ENCODE measurements at regions not wholly inside any gene's neighbourhood (a gene's known extent, or its start where the extent isn't known, plus 50 kb on each side); places are given as distances from the start of the nearest gene placed in this dataset.
"Not testable (repeated sequence)": the region's sequence is repeated elsewhere in the genome, so short reads cannot be mapped to it uniquely, and the experiment has no call there.

DNA sequence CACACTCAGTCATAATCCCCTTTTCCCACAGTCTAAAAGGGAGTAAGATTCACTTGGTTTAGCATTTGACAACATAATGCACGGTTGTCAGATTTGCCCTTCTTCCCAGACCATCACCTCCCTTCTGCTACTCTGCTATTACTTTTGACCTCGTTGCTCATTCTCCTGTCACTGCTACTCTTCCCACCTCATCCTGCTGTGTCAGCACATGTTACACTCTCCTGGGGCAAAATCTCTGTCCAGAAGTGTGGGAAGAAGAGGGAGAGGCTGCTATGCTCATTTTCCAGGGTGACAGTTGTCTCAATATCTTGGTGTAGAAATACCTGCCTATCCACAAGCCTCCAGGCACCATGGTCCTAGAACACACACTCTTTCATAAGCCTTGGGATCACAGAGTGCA lies 449.9 kb upstream of the PIK3R1 start:
- no peak for DNase-seq (ENCODE audit: extremely low read depth in 1 of 11, low read depth in 9 of 11, low spot score in 4 of 11)

DNA sequence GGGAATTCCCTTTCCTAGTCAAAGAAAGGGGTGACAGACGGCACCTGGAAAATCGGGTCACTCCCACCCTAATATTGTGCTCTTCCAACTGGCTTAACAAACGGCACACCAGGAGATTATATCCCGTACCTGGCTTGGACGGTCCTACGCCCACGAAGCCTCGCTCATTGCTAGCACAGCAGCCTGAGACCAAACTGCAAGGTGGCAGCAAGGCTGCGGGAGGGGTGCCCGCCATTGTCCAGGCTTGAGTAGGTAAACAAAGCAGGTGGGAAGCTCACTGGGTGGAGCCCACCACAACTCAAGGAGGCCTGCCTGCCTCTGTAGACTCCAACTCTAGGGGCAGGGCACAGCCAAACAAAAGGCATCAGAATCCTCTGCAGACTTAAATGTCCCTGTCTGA lies 457.8 kb upstream of the PIK3R1 start:
- not testable (repeated sequence) for DNase-seq (ENCODE audit: extremely low read depth in 1 of 11, low read depth in 9 of 11, low spot score in 4 of 11)

DNA sequence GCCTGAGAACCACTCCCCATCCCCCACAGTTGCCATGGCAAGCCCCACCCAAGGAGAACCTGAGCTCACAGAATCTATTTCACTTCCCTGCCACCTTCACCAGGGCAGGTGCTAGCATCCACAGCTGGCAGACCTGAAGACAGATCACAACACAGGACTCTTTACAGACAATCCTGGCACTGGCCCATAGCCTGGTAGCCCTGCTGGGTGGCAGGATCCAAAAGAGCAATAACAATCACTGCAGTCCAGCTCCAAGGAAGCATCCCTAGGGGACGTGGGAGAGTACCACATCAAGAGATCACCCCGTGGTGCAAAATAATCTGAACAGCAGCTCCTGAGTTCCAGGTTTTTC lies 463.2 kb upstream of the PIK3R1 start:
- DNase-seq (ENCODE audit: extremely low read depth in 1 of 11, low read depth in 9 of 11, low spot score in 4 of 11) = no peak

DNA sequence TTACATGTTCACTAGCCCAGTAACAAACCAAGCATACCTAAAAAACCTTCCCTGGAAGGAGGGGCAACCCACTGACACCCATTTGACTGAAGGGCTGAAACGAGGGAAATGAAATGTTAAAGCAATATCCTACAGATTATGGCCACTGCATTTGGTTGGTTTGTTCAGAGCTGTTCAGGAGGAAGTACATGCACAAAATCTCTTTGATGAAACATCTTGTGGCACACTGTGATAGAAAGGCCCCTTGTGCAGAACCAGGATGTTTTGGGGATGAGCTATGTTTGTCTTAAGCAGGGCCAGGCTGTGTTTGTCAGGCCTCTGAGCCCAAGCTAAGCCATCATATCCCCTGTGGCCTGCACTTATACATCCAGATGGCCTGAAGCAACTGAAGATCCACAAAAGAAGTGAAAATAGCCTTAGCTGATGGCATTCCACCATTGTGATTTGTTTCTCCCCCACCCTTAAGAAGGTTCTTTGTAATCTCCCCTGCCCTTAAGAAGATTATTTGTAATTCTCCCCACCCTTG lies 467.3 kb upstream of the PIK3R1 start:
- no peak for DNase-seq (ENCODE audit: extremely low read depth in 1 of 11, low read depth in 9 of 11, low spot score in 4 of 11)

DNA sequence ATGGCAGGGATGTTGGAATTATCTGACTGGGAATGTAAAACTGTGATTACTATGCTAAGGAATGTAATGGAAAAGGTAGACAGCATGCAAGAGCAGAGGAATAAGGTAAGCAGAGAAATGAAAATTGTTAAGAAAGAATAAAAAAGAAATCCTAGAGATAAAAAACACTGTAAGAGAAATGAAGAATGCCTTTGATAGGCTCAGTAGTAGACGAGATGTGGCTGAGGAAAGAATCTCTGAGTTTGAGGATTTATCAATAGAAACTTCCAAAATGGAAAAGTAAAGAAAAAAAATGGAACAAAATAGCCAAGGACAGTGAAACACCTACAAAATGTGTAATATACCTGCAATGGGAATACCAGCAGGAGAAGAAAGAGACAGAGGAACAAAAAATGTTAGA lies 468.5 kb upstream of the PIK3R1 start:
- DNase-seq (ENCODE audit: extremely low read depth in 1 of 11, low read depth in 9 of 11, low spot score in 4 of 11) = no peak

DNA sequence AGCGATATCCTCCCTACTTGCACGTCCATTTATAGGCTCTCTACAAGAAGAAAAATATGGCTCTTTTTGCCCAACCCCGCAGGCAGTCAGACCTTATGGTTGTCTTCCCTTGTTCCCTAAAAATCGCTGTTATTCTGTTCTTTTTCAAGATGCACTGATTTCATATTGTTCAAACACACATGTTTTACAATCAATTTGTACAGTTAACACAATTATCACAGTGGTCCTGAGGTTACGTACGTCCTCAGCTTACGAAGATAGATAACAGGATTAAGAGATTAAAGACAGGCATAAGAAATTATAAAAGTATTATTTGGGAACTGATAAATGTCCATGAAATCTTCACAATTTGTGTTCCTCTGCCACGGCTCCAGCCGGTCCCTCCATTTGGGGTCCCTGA lies 468.9 kb upstream of the PIK3R1 start:
- not testable (repeated sequence) for DNase-seq (ENCODE audit: extremely low read depth in 1 of 11, low read depth in 9 of 11, low spot score in 4 of 11)

DNA sequence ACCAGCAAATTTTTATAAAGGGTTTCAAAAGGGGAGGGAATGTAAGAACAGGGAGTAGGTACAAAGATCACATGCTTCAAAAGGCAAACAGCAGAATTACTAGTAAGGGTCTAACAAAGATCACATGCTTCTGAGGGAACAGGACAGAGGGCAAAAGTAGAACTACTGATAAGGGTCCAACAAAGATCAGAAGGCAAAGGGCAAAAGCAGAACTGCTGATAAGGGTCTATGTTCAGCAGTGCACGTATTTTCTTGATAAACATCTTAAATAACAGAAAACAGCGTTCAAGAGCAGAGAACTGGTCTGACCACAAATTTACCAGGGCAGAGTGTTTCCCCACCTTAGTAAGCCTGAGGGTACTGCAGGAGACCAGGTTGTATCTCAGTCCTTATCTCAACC lies 469.5 kb upstream of the PIK3R1 start:
- DNase-seq (ENCODE audit: extremely low read depth in 1 of 11, low read depth in 9 of 11, low spot score in 4 of 11) = no peak

DNA sequence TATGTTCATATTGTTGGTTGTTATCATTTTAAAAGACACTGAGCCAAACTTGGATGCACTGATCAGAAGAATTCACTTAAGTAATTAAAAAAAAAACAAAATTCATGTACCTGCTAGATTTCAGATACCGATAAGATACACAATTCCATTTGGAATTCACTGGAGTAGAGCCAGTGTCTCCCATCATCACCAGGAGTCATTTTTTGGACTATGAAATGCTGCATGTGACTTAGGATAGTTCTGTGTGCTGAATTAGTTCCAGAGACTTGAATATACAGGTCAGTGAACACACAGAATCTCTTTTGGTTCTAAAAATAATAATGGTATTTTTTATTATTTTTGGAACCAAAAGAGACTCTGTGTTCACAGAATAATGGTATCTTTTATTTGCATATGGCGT lies 482.6 kb upstream of the PIK3R1 start:
- no peak for DNase-seq (ENCODE audit: extremely low read depth in 1 of 11, low read depth in 9 of 11, low spot score in 4 of 11)

DNA sequence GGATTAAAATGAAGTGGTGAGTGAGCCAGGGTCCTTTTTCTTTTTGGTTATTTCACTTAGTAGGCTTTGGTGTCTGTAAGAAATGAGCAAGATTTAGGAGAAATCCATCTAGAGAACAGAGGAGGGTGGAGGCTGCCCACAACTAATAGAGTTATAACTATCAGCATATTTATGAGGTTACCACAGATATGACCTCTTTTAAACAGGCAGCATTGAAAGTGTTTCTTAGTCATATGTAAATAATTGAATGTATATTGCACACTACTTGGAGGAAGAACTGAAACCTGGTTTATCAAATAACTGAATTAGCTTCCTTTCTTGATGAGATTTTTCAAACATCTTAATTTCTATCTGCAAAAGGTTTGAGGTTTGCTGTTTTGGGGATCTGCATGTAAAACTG lies 483.1 kb upstream of the PIK3R1 start:
- no peak for DNase-seq (ENCODE audit: extremely low read depth in 1 of 11, low read depth in 9 of 11, low spot score in 4 of 11)

DNA sequence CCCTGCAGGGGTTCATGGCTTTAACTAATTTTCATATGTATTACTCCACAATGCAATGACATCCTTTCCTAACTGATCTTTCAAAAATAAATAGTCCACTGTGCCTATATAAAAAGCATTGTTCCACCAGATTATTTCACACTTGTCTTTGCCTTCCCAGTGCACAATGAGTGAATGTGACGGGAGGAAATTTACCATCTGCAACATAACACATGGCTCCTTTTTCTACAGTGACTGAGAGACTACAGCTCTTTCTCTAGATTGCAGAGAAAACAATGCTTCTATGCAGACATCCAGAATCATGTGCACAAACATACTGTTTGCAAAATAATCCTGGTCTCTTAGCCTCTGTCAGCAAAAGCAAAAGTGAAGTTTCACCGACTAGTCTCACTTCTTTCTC lies 483.7 kb upstream of the PIK3R1 start:
- no peak for DNase-seq (ENCODE audit: extremely low read depth in 1 of 11, low read depth in 9 of 11, low spot score in 4 of 11)

DNA sequence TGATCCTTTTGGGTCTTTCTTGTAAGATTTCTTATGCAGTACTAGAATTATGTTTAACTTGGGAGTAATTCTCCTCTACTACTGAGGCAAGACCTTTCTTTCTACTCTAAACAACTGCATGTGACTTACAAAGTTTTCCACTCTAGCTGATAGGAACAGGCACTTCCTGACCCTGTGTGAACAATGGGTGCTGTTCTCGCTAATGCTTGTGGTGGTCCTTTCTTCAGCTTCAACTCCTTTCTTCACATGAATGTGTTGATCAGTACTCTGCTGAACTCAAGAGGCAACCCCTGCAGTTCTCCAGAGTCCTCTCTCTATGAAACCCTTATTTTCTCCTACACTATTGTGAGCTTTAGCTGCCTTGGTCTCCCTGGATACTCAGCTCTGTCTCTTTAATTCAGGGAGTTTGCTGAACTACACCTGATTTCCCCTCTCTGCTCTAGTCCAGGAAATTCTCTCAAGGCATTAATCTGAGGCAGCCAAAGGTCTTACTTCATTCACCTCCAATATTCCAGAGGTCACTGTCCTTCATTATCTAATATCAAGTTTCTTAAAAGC lies 484.6 kb upstream of the PIK3R1 start:
- DNase-seq (ENCODE audit: extremely low read depth in 1 of 11, low read depth in 9 of 11, low spot score in 4 of 11) = no peak

DNA sequence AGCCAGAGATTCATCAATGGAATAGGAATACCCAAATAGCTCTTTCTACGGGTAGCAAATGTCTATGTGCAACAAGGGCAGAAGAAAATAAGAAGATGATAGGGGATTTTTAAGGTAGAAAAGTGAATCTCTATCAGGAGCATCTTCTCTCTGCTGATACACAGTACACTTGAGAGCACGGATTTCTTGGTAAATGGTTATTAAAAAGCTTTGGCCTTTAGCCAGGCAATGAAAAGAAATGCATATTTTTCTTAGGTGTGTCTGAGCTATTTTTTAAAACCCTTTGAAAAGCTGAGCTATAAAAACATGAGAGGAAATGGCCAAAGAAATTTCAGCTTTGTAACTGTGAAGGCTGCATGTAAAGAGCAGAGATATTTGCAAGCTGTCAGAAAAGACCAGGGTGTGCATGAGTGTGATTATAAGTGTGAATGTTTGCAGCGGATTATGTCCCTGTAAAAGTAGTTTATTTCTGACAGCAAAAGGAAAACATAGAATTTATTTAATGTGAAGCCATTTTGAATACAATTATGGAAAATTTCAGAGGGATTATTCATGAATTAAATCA lies 487.1 kb upstream of the PIK3R1 start:
- no peak for DNase-seq (ENCODE audit: extremely low read depth in 1 of 11, low read depth in 9 of 11, low spot score in 4 of 11)

DNA sequence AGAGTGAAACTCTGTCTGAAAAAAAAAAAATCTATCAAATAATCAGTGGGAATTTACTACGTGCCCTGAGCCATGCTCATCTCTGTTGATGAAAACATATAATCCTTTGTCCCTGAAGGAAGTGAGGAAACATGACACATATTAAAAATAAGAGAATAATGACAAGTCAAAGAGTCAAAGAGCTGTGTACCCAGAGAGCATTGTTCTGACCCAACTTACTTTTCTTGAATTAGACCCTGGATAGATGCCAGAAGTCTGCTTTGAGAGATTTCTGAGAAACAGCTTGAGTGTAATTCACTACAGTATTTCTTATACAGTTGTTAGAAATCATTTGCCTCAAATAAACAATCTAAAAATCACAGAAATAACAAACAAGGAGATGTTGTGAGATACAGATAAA lies 490.0 kb upstream of the PIK3R1 start:
- DNase-seq (ENCODE audit: extremely low read depth in 1 of 11, low read depth in 9 of 11, low spot score in 4 of 11) = peak in 6 of 11 donors; percentile 19 to 45 (median 30)

DNA sequence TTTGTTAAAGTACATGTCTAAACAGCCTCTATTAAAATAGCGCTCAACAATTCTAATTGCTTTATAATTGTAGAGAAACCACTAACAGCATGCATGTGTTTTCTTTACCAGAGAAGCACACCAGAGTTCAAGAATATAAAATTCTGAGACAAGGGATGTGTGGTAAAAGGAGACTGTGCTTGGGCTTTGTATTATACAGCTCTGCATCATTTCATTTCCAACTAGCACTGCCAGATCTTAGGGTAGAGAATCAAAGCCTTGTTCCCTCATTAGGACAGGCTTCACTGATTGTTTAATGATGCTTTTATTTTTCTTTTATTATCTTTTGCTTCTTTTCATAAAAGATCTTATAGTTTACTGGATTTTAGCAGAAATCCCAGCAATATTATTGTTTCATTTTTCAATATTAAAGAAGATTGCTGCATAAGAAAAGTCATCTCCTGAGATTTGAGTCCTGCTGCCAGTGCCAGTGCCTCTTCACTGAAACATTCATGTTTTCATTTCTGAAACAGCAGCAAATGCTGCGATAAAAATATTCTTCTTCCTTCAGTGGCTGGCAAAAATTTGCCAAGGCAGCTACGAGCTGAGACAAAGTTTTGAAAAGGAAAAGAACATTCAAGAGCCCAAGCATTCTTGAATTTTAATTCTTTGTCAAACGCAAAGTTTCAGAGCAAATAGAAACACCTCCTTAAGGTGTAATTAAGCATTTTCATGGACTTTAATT lies 491.0 kb upstream of the PIK3R1 start:
- DNase-seq (ENCODE audit: extremely low read depth in 1 of 11, low read depth in 9 of 11, low spot score in 4 of 11) = no peak

DNA sequence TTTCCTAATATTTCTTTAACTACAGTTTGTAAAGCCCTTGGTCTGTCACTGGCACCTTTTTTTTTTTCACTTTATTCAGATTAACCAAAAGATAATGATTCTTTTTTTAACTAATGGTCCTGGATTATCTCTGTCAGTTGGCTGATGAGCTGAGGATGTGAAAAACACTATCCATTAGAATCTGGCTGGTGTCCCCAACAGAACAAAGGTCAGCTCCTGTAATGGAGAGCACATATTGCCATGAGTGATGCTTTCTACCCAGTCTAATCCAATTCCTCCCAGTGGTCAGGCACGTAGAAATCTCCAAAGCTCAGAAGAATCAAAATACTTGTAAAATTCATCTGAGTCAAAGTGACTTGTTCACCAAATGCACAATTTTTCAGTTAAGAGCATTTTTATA lies 491.7 kb upstream of the PIK3R1 start:
- DNase-seq (ENCODE audit: extremely low read depth in 1 of 11, low read depth in 9 of 11, low spot score in 4 of 11) = no peak

DNA sequence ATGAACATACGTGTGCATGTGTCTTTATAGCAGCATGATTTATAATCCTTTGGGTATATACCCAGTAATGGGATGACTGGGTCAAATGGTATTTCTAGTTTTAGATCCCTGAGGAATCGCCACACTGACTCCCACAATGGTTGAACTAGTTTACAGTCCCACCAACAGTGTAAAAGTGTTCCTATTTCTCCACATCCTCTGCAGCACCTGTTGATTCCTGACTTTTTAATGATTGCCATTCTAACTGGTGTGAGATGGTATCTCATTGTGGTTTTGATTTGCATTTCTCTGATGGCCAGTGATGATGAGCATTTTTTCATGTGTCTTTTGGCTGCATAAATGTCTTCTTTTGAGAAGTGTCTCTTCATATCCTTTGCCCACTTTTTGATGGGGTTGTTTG lies 493.0 kb upstream of the PIK3R1 start:
- not testable (repeated sequence) for DNase-seq (ENCODE audit: extremely low read depth in 1 of 11, low read depth in 9 of 11, low spot score in 4 of 11)

DNA sequence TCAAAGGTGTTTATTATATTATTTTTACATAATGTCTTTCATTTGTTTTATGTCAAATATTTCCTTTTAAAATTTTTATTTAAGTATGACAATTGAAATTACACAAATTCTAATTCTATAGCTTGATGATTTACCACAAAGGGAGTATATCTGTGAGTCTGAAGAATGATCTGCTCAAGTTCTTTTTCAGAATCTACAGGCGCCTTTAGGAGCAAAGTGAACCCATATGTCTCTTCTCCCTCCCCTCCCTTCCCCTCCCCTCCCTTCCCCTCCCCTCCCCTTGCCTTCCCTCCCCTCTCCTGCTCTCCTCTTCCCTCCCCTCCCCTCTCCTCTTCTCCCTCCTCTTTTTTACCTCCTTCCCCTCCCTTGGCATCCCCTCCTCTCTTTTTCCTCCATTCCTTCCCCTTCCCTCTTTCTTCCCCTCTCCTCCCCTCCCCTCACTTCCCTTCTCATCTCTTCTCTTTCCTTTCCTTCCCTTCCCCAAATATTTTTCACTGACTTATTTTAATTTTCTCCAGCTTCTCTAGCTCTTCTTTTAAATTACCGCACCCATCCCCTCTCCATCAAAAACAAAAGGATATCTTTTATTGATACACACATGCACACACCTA lies 495.3 kb upstream of the PIK3R1 start:
- DNase-seq (ENCODE audit: extremely low read depth in 1 of 11, low read depth in 9 of 11, low spot score in 4 of 11) = no peak

DNA sequence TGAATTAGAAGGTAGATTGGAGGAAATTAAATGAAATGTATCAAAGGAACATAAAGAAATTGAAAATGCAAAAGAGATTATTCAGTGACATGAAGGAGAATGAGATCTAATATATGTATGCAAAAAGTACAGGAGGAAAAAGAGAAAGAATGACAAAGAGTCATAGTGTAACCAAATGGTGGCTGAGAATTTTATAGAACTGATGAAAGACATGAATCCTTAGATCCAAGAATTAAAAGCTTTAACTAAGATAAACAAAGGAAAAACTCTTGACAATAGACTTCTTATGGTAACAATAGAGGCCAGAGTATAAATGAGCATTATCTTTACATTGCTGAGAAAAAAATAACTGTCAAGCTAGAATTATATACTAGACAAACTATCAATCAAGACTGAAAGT lies 505.4 kb upstream of the CD180 start:
- no peak for DNase-seq (ENCODE audit: extremely low read depth in 1 of 11, low read depth in 9 of 11, low spot score in 4 of 11)

DNA sequence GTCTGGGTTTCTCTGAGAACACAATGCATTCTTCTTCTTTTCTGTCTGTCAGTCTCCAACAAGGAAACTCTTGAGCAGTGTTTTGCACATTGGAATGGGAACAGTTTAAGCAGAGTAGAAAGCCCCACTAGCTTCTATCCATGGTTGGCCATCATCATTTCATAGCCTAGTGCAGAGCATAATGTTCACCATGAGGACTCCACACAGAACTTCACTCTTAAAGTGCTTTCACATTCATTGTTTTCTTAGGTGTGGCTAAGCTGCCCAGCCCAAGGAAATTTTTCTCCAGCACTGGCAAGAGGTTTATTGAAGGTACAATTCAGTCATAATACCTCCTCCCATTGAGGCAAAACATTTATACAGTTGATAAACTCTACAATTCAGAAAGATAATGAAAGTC lies 503.0 kb upstream of the CD180 start:
- no peak for DNase-seq (ENCODE audit: extremely low read depth in 1 of 11, low read depth in 9 of 11, low spot score in 4 of 11)

DNA sequence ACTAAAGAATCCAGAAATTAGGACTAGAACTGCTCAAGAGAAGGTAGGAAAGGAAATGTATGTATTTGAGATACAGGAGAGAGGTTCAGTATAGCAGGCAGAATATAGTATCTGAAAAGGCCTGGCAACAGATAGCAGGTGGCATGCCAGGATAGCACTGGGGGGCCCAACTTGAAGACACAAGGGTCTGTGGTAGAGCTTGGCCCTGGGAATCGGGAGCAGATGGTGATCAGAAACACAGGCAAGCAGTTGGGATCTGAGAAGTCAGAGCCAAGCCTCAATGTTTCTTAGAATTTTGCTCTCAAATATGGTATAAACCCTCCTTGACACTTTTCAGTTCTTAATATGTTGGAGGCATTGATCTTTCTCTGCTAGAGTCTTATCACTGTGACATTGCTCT lies 499.8 kb upstream of the CD180 start:
- DNase-seq (ENCODE audit: extremely low read depth in 1 of 11, low read depth in 9 of 11, low spot score in 4 of 11) = no peak
